Activated CD8-positive, alpha-beta T cell treated with anti-CD3 and anti-CD28 coated beads for 36 hours (primary cell): ENCODE measurements at regions not wholly inside any gene's neighbourhood (a gene's known extent, or its start where the extent isn't known, plus 50 kb on each side); places are given as distances from the start of the nearest gene placed in this dataset.

Source experiments
- ATAC-seq: fragments of 200-7000 bp; cut with Tn5 transposase; one replicate; pipeline ENCODE4 v1.10.0; 2021; ENCODE audit warnings: mild to moderate bottlenecking, moderate library complexity
- CTCF ChIA-PET: fragments of 350-600 bp; sonication (Branson Sonifier 250); formaldehyde crosslinking; loops from one replicate; lab custom pipeline; 2021; ENCODE audit warnings: antibody characterized with exemption; lab: Charles Lee
- POLR2A ChIA-PET: fragments of 350-600 bp; sonication (Branson Sonifier 250); formaldehyde crosslinking; loops from one replicate; lab custom pipeline; 2021; ENCODE audit warnings: antibody characterized with exemption; lab: Charles Lee
- DNase-seq: peaks from one replicate; pipeline ENCODE4 v3.0.0-alpha.2; 2020
- H3K27ac Mint-ChIP-seq: one replicate; pipeline ENCODE4 v1.8.0; 2021; ENCODE audit warnings: mild to moderate bottlenecking, mixed read lengths
- H3K27me3 Mint-ChIP-seq: one replicate; pipeline ENCODE4 v1.8.0; 2021; ENCODE audit warnings: mixed read lengths
- H3K36me3 Mint-ChIP-seq: one replicate; pipeline ENCODE4 v1.8.0; 2021; ENCODE audit warnings: low read depth, mixed read lengths
- H3K4me1 Mint-ChIP-seq: one replicate; pipeline ENCODE4 v1.8.0; 2021; ENCODE audit warnings: low read depth, mixed read lengths
- H3K4me3 Mint-ChIP-seq: one replicate; pipeline ENCODE4 v1.8.0; 2021; ENCODE audit warnings: mild to moderate bottlenecking, moderate library complexity, mixed read lengths
- H3K9me3 Mint-ChIP-seq: one replicate; pipeline ENCODE4 v1.8.0; 2021; ENCODE audit warnings: mixed read lengths
- CTCF ChIP-seq: fragments of 200-600 bp; IDR thresholded peaks from one replicate; pipeline ENCODE4 v1.8.0; 2022; ENCODE audit warnings: antibody characterized with exemption, mild to moderate bottlenecking
- intact Hi-C: fragments of 100-400 bp; cut with micrococcal nuclease; formaldehyde crosslinking; loops from one replicate; pipeline ENCODE4 v1.10.0; 2022

- DNase-seq, result no peak
- Mint-ChIP-seq H3K9me3 (no peaks in the 10 kb centered on the region), H3K4me1 (no peaks in the 10 kb centered on the region), H3K27me3 (no peaks in the 10 kb centered on the region), H3K4me3 (no peak overlapping the region), H3K27ac (no peak overlapping the region), H3K36me3 (no peaks in the 10 kb centered on the region)
- no peak for ATAC-seq
- TF ChIP-seq CTCF, result no peak
- ChIA-PET CTCF (no interaction called here), POLR2A (no interaction called here)
- intact Hi-C loops, result no loop called here
These were observed 1015.6 kb downstream of the PCDH19 start for GRCh38 chrX:99394456-99394855.

GRCh38 chrX:99384594-99385374 is 1025.3 kb downstream of the PCDH19 start:
- H3K27ac Mint-ChIP-seq, result no peak overlapping the region

DNA sequence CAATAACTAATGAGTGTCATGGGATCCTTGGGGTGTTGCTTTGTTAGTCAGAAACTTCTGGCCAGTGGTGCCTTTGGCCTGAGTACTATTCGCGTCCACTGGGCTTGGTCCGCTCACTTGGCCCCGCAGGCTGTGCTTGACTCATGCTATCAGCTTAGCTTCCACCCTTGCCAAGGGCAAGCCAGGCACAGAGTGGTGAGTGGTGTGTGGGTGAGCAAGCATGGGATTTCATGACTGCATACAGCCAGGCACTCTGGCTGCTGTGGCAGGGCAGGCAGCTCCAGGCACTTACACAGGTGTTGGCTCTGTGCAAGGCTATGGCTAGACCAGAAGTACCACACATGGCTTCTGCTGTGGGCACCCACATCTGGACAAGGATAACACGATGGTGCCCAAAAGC is 1026.3 kb downstream of the PCDH19 start:
- intact Hi-C loops, result no loop called here
- no peak for DNase-seq
- H3K4me3 Mint-ChIP-seq, result no peak overlapping the region
- TF ChIP-seq CTCF, result no peak
- no peak overlapping the region for H3K27ac Mint-ChIP-seq
- no peaks in the 10 kb centered on the region for H3K9me3 Mint-ChIP-seq
- CTCF ChIA-PET, result no interaction called here
- ATAC-seq, result no peak
- no peaks in the 10 kb centered on the region for H3K4me1 Mint-ChIP-seq
- no peaks in the 10 kb centered on the region for H3K27me3 Mint-ChIP-seq
- no peaks in the 10 kb centered on the region for H3K36me3 Mint-ChIP-seq
- POLR2A ChIA-PET, result no interaction called here

More at GRCh38 chrX:99384594-99385374, 1025.3 kb downstream of the PCDH19 start:
- CTCF ChIA-PET, result no interaction called here
- no peaks in the 10 kb centered on the region for H3K27me3 Mint-ChIP-seq
- intact Hi-C loops, result no loop called here
- H3K4me1 Mint-ChIP-seq, result no peaks in the 10 kb centered on the region
- POLR2A ChIA-PET, result no interaction called here
- no peaks in the 10 kb centered on the region for H3K9me3 Mint-ChIP-seq
- ATAC-seq, result no peak
- no peak for TF ChIP-seq CTCF
- no peak for DNase-seq
- H3K36me3 Mint-ChIP-seq, result no peaks in the 10 kb centered on the region
- H3K4me3 Mint-ChIP-seq, result no peak overlapping the region

- Mint-ChIP-seq H3K9me3 (no peaks in the 10 kb centered on the region), H3K27ac (no peak overlapping the region), H3K27me3 (no peaks in the 10 kb centered on the region), H3K36me3 (no peaks in the 10 kb centered on the region), H3K4me1 (no peaks in the 10 kb centered on the region), H3K4me3 (no peak overlapping the region)
- intact Hi-C loops, result no loop called here
- ChIA-PET CTCF (no interaction called here), POLR2A (no interaction called here)
- no peak for TF ChIP-seq CTCF
- ATAC-seq (no peak), DNase-seq (no peak)
These were observed 1038.0 kb downstream of the PCDH19 start for GRCh38 chrX:99371976-99372595.

DNA sequence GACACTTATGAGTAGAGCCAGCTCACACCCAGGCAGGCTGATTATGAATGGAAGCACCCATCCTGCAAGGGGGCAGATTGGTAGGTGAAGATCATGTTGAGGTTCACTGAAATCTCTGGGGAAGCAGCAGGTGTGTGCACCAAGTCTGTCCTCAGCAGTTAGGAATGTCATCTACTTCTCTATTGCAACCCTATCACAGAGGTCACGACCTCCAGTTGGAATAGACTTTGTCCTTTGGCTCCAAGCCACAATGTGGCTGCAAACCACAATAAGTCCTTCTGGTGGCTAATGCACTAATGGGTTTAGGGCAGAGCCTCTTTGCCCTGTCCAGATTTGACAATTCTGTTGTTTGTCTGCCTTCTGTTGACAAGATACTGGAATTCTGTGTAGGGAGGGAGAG is 1056.7 kb downstream of the PCDH19 start:
- Mint-ChIP-seq H3K27ac (no peak overlapping the region), H3K36me3 (no peaks in the 10 kb centered on the region), H3K4me1 (no peaks in the 10 kb centered on the region), H3K9me3 (peaks cover 3% of the 10 kb centered on the region), H3K4me3 (no peak overlapping the region), H3K27me3 (no peaks in the 10 kb centered on the region)
- TF ChIP-seq CTCF, result no peak
- intact Hi-C loops, result no loop called here
- ATAC-seq, result no peak
- ChIA-PET POLR2A (no interaction called here), CTCF (no interaction called here)
- no peak for DNase-seq
